ENCODE measurements at regions not wholly inside any gene's neighbourhood (a gene's known extent, or its start where the extent isn't known, plus 50 kb on each side); places are given as distances from the start of the nearest gene placed in this dataset.

GRCh38 chr4:24637173-24637572, 52.8 kb upstream of the DHX15 start:
- no peak overlapping the region for H3K4me3 Mint-ChIP-seq
- H3K4me1 Mint-ChIP-seq (ENCODE audit: low read depth): peaks cover 16% of the 10 kb centered on the region
- no peaks in the 10 kb centered on the region for H3K9me3 Mint-ChIP-seq
- intact Hi-C loops (cut with micrococcal nuclease): no loop called here
- no peak overlapping the region for H3K27ac Mint-ChIP-seq
- H3K36me3 Mint-ChIP-seq (ENCODE audit: low read depth): no peaks in the 10 kb centered on the region
- H3K27me3 Mint-ChIP-seq: peaks cover 16% of the 10 kb centered on the region

- H3K27ac Mint-ChIP-seq: no peak overlapping the region
- intact Hi-C loops (cut with micrococcal nuclease): no loop called here
- peaks cover 16% of the 10 kb centered on the region for H3K4me1 Mint-ChIP-seq (ENCODE audit: low read depth)
- no peak overlapping the region for H3K4me3 Mint-ChIP-seq
- H3K27me3 Mint-ChIP-seq: peaks cover 16% of the 10 kb centered on the region
- H3K36me3 Mint-ChIP-seq (ENCODE audit: low read depth): no peaks in the 10 kb centered on the region
- no peaks in the 10 kb centered on the region for H3K9me3 Mint-ChIP-seq
Observed at GRCh38 chr4:24638396-24638875, 54.1 kb upstream of the DHX15 start.

GRCh38 chr4:24639714-24640113, 55.4 kb upstream of the DHX15 start:
- Mint-ChIP-seq H3K4me1 (ENCODE audit: low read depth) (peaks cover 21% of the 10 kb centered on the region), H3K36me3 (ENCODE audit: low read depth) (no peaks in the 10 kb centered on the region), H3K4me3 (no peak overlapping the region), H3K27me3 (peaks cover 16% of the 10 kb centered on the region), H3K27ac (no peak overlapping the region), H3K9me3 (no peaks in the 10 kb centered on the region)
- intact Hi-C loops (cut with micrococcal nuclease): no loop called here

GRCh38 chr4:24640366-24640765, 56.0 kb upstream of the DHX15 start:
- Mint-ChIP-seq H3K4me3 (no peak overlapping the region), H3K9me3 (no peaks in the 10 kb centered on the region), H3K4me1 (ENCODE audit: low read depth) (peaks cover 21% of the 10 kb centered on the region), H3K27me3 (peaks cover 14% of the 10 kb centered on the region), H3K27ac (no peak overlapping the region), H3K36me3 (ENCODE audit: low read depth) (no peaks in the 10 kb centered on the region)
- intact Hi-C loops (cut with micrococcal nuclease): no loop called here

DNA sequence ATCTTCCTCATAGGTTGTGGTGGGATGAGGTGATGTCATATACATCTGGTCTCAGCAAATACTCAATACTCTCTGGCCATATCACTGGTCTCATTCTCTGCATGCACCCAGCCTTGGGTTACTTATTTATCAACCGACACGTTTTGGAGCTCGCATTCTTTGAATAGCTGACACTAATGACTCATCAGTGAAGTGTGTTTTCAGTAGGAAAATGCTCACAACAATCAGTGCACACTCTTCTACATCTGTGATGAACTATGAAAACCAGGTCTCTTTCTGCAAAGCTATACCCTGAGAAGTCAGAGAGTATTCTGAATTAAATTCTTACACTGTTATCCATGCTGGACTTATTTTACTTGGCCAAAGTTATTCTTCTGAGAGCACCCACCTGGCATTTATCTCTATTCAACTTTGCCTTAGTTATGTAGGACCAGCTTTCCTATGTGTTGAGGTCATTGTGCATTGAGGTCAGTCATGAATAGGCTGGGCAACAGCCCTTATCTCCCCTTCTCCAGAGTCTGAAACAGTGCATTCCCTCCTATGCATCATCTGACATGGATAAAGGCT, 58.7 kb upstream of the DHX15 start:
- Mint-ChIP-seq H3K27me3 (peaks cover 14% of the 10 kb centered on the region), H3K9me3 (no peaks in the 10 kb centered on the region), H3K4me3 (no peak overlapping the region), H3K27ac (no peak overlapping the region), H3K4me1 (ENCODE audit: low read depth) (peaks cover 21% of the 10 kb centered on the region), H3K36me3 (ENCODE audit: low read depth) (no peaks in the 10 kb centered on the region)
- intact Hi-C loops (cut with micrococcal nuclease): no loop called here

GRCh38 chr4:24643774-24644520, 59.6 kb upstream of the DHX15 start:
- Mint-ChIP-seq H3K36me3 (ENCODE audit: low read depth) (no peaks in the 10 kb centered on the region), H3K27me3 (peaks cover 14% of the 10 kb centered on the region), H3K27ac (no peak overlapping the region), H3K4me1 (ENCODE audit: low read depth) (peaks cover 21% of the 10 kb centered on the region), H3K9me3 (no peaks in the 10 kb centered on the region), H3K4me3 (no peak overlapping the region)
- intact Hi-C loops (cut with micrococcal nuclease): no loop called here

- intact Hi-C loops (cut with micrococcal nuclease): no loop called here
- H3K4me3 Mint-ChIP-seq: no peak overlapping the region
- no peak overlapping the region for H3K27ac Mint-ChIP-seq
- no peaks in the 10 kb centered on the region for H3K36me3 Mint-ChIP-seq (ENCODE audit: low read depth)
- H3K9me3 Mint-ChIP-seq: no peaks in the 10 kb centered on the region
- peaks cover 11% of the 10 kb centered on the region for H3K4me1 Mint-ChIP-seq (ENCODE audit: low read depth)
- H3K27me3 Mint-ChIP-seq: peaks cover 7% of the 10 kb centered on the region
Observed at GRCh38 chr4:24644983-24645764, 60.8 kb upstream of the DHX15 start.

DNA sequence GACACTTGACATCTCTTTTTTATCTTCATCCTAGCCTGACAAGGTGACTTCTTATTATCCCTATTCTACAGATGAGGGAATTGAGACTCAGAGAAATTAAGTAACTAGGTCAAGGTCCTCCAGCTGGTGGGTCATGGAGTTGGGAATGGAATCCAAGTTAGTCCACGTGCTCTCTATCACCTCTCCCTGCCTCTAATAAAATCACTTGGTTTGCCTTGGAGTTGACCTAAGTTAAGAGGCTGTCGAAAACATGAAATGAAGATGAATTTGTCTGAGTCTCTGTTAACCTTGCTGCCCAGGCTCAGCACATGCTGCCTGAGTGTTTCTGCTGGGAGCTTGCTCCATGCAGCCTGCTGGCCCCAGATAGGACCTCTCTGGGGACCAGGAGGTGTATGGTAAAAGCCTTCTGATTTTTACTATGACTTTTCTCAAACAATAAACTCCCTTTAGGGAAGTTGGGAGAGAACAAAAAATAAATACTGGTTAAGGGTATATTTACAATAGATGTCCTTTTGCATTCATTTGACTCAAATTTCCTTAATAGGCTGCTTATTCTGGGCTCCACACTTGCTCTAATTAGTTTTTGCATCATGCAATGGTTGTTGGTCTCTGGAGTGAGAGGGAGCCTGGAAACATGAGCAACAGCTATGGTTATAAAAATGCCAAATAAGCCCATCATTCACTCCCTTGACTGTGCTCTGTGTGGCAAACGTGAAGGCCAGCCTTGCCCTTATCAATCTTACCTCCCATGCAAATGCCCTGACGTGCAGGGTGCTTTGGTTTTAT, 61.6 kb upstream of the DHX15 start:
- intact Hi-C loops (cut with micrococcal nuclease): no loop called here
- H3K27ac Mint-ChIP-seq: no peak overlapping the region
- peaks cover 2% of the 10 kb centered on the region for H3K27me3 Mint-ChIP-seq
- no peaks in the 10 kb centered on the region for H3K36me3 Mint-ChIP-seq (ENCODE audit: low read depth)
- H3K9me3 Mint-ChIP-seq: no peaks in the 10 kb centered on the region
- H3K4me3 Mint-ChIP-seq: no peak overlapping the region
- H3K4me1 Mint-ChIP-seq (ENCODE audit: low read depth): peaks cover 8% of the 10 kb centered on the region

GRCh38 chr4:24646798-24647460, 62.6 kb upstream of the DHX15 start:
- Mint-ChIP-seq H3K27ac (no peak overlapping the region), H3K27me3 (peaks cover 2% of the 10 kb centered on the region), H3K4me3 (no peak overlapping the region), H3K9me3 (no peaks in the 10 kb centered on the region), H3K36me3 (ENCODE audit: low read depth) (no peaks in the 10 kb centered on the region), H3K4me1 (ENCODE audit: low read depth) (peaks cover 16% of the 10 kb centered on the region)
- intact Hi-C loops (cut with micrococcal nuclease): no loop called here

GRCh38 chr4:24650849-24651640, 66.7 kb upstream of the DHX15 start:
- Mint-ChIP-seq H3K4me3 (no peak overlapping the region), H3K4me1 (ENCODE audit: low read depth) (peaks cover 11% of the 10 kb centered on the region), H3K27me3 (peaks cover 6% of the 10 kb centered on the region), H3K36me3 (ENCODE audit: low read depth) (no peaks in the 10 kb centered on the region), H3K27ac (no peak overlapping the region), H3K9me3 (no peaks in the 10 kb centered on the region)
- intact Hi-C loops (cut with micrococcal nuclease): no loop called here

- no peak overlapping the region for H3K27ac Mint-ChIP-seq
Observed at GRCh38 chr4:24655326-24655725, 71.0 kb upstream of the DHX15 start.

DNA sequence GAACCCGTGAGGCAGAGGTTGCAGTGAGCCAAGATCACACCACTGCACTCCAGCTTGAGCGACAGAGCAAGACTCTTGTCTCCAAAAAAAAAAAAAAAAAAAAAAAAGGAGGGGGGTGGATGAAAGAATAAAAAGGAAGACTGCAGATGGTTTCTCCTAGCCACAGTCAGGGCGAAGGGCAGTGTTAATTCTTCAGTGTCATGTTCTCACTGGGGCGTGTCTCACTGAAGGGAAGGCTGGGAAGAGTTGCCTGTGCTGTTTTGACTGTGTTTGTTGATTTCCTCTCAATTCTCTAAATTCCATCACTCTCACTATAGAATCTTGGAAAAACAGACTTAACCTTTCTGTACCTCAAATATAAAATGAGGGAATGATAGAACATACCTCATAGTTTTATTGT, 71.6 kb upstream of the DHX15 start:
- Mint-ChIP-seq H3K4me3 (no peak overlapping the region), H3K4me1 (ENCODE audit: low read depth) (peaks cover 14% of the 10 kb centered on the region), H3K9me3 (no peaks in the 10 kb centered on the region), H3K27me3 (peaks cover 15% of the 10 kb centered on the region), H3K36me3 (ENCODE audit: low read depth) (no peaks in the 10 kb centered on the region), H3K27ac (no peak overlapping the region)
- intact Hi-C loops (cut with micrococcal nuclease): no loop called here

More at GRCh38 chr4:24655326-24655725, 71.0 kb upstream of the DHX15 start:
- Mint-ChIP-seq H3K4me3 (no peak overlapping the region), H3K27me3 (peaks cover 15% of the 10 kb centered on the region), H3K9me3 (no peaks in the 10 kb centered on the region), H3K36me3 (ENCODE audit: low read depth) (no peaks in the 10 kb centered on the region), H3K4me1 (ENCODE audit: low read depth) (peaks cover 16% of the 10 kb centered on the region)
- intact Hi-C loops (cut with micrococcal nuclease): no loop called here

GRCh38 chr4:24656906-24657305, 72.6 kb upstream of the DHX15 start:
- Mint-ChIP-seq H3K27me3 (peaks cover 15% of the 10 kb centered on the region), H3K4me3 (no peak overlapping the region), H3K9me3 (no peaks in the 10 kb centered on the region), H3K27ac (no peak overlapping the region), H3K36me3 (ENCODE audit: low read depth) (no peaks in the 10 kb centered on the region), H3K4me1 (ENCODE audit: low read depth) (peaks cover 6% of the 10 kb centered on the region)
- intact Hi-C loops (cut with micrococcal nuclease): no loop called here

Measured in dendritic cell treated with granulocyte-macrophage colony-stimulating factor and Interleukin-4, amounts not matched to agents 40 ng/mL and 50 ng/mL, for 4 days (primary cell).